Endodermal cell (in vitro differentiated cells): ENCODE measurements at regions not wholly inside any gene's neighbourhood (a gene's known extent, or its start where the extent isn't known, plus 50 kb on each side); places are given as distances from the start of the nearest gene placed in this dataset.

Source experiments
- DNase-seq: peaks from one replicate; pipeline ENCODE4 v3.0.0-alpha.2; 2017
- H3K27ac ChIP-seq: 2 replicates; pipeline ENCODE4 v1.5.1; 2013; ENCODE audit warnings: mild to moderate bottlenecking, low read depth, low read length, moderate library complexity
- H3K27me3 ChIP-seq: 2 replicates; pipeline ENCODE4 v1.6.1; 2013; ENCODE audit warnings: mild to moderate bottlenecking, low read length, moderate library complexity; ENCODE audit not compliant: insufficient read depth, control insufficient read depth, poor library complexity, severe bottlenecking
- H3K36me3 ChIP-seq: 2 replicates; pipeline ENCODE4 v1.7.0; 2013; ENCODE audit warnings: mild to moderate bottlenecking, low read length, moderate library complexity; ENCODE audit not compliant: control insufficient read depth, insufficient read depth
- H3K4me1 ChIP-seq: one replicate; pipeline ENCODE4 v1.7.0; 2013; ENCODE audit warnings: low read length; ENCODE audit not compliant: control insufficient read depth, insufficient read depth
- H3K4me3 ChIP-seq: 2 replicates; pipeline ENCODE4 v1.5.1; 2013; ENCODE audit warnings: mild to moderate bottlenecking, low read length, moderate library complexity
- H3K9ac ChIP-seq: 2 replicates; pipeline ENCODE4 v1.6.1; 2013; ENCODE audit warnings: mild to moderate bottlenecking, low read length, moderate library complexity; ENCODE audit not compliant: poor library complexity, severe bottlenecking; ENCODE audit errors: extremely low read depth
- H3K9me3 ChIP-seq: 2 replicates; pipeline ENCODE4 v1.6.1; 2013; ENCODE audit warnings: mild to moderate bottlenecking, low read length, moderate library complexity; ENCODE audit not compliant: control insufficient read depth
- H3K27ac Mint-ChIP-seq: 2 replicates; pipeline ENCODE4 v1.8.0; 2020; ENCODE audit warnings: mixed read lengths
- H3K27me3 Mint-ChIP-seq: 2 replicates; pipeline ENCODE4 v1.8.0; 2021; ENCODE audit warnings: mild to moderate bottlenecking, mixed read lengths; ENCODE audit not compliant: insufficient read depth
- H3K36me3 Mint-ChIP-seq: 2 replicates; pipeline ENCODE4 v1.8.0; 2020; ENCODE audit warnings: low read depth, mixed read lengths
- H3K4me1 Mint-ChIP-seq: 2 replicates; pipeline ENCODE4 v1.8.0; 2020; ENCODE audit warnings: mixed read lengths
- H3K4me3 Mint-ChIP-seq: 2 replicates; pipeline ENCODE4 v1.8.0; 2020; ENCODE audit warnings: mild to moderate bottlenecking, moderate library complexity, mixed read lengths
- H3K9me3 Mint-ChIP-seq: 2 replicates; pipeline ENCODE4 v1.8.0; 2020; ENCODE audit warnings: mild to moderate bottlenecking, mixed read lengths
- CTCF ChIP-seq: fragments of 200-600 bp; sonication (generic); conservative IDR thresholded peaks from 2 replicates; pipeline ENCODE4 v1.5.0; 2021; ENCODE audit warnings: antibody characterized with exemption, mild to moderate bottlenecking
- WGBS, 2 experiments: methylation state at CpG; one replicate each; pipeline versions ENCODE4 v1.1.5 to v1.1.7; 2013; ENCODE audit warnings: missing lambda C conversion rate in 2 of 2, mixed read lengths in 1 of 2; ENCODE audit not compliant: insufficient coverage in 1 of 2, insufficient read length in 1 of 2; 5-methylcytosine and 5-hydroxymethylcytosine counted together

GRCh38 chr2:226413498-226414130, 386.0 kb downstream of the IRS1 start:
- no peaks in the 10 kb centered on the region for H3K27me3 ChIP-seq
- Mint-ChIP-seq H3K4me1 (peaks cover 4% of the 10 kb centered on the region), H3K36me3 (no peaks in the 10 kb centered on the region), H3K4me3 (no peak overlapping the region), H3K27ac (no peak overlapping the region), H3K9me3 (no peaks in the 10 kb centered on the region), H3K27me3 (no peaks in the 10 kb centered on the region)
- WGBS, 2 experiments, result 93 to 100% methylated on average over 2 of the region's 2 CpGs
- H3K4me1 ChIP-seq, result no peaks in the 10 kb centered on the region
- no peaks in the 10 kb centered on the region for H3K9me3 ChIP-seq
- no peak for DNase-seq
- no peak overlapping the region for H3K4me3 ChIP-seq
- TF ChIP-seq CTCF, result no peak
- no peak overlapping the region for H3K27ac ChIP-seq
- no peaks in the 10 kb centered on the region for H3K36me3 ChIP-seq
- no peak overlapping the region for H3K9ac ChIP-seq

GRCh38 chr2:226411727-226412360, 387.8 kb downstream of the IRS1 start:
- no peak for TF ChIP-seq CTCF
- no peaks in the 10 kb centered on the region for H3K27me3 ChIP-seq
- no peaks in the 10 kb centered on the region for H3K36me3 ChIP-seq
- no peaks in the 10 kb centered on the region for H3K9me3 Mint-ChIP-seq
- H3K27ac ChIP-seq, result no peak overlapping the region
- H3K9ac ChIP-seq, result no peak overlapping the region
- no peaks in the 10 kb centered on the region for H3K9me3 ChIP-seq
- no peaks in the 10 kb centered on the region for H3K27me3 Mint-ChIP-seq
- no peak for DNase-seq
- no peak overlapping the region for H3K4me3 Mint-ChIP-seq
- no peak overlapping the region for H3K4me3 ChIP-seq
- H3K4me1 ChIP-seq, result no peaks in the 10 kb centered on the region
- no peaks in the 10 kb centered on the region for H3K36me3 Mint-ChIP-seq
- H3K27ac Mint-ChIP-seq, result no peak overlapping the region
- peaks cover 10% of the 10 kb centered on the region for H3K4me1 Mint-ChIP-seq
- WGBS, 2 experiments, result 93 to 96% methylated on average over 4 of the region's 4 CpGs

GRCh38 chr2:226411205-226411604, 388.4 kb downstream of the IRS1 start:
- no peak overlapping the region for H3K9ac ChIP-seq
- no peaks in the 10 kb centered on the region for H3K9me3 ChIP-seq
- no peak overlapping the region for H3K4me3 ChIP-seq
- H3K27ac ChIP-seq, result no peak overlapping the region
- H3K27me3 ChIP-seq, result no peaks in the 10 kb centered on the region
- Mint-ChIP-seq H3K27ac (no peak overlapping the region), H3K9me3 (no peaks in the 10 kb centered on the region), H3K36me3 (no peaks in the 10 kb centered on the region), H3K4me3 (no peak overlapping the region), H3K4me1 (peaks cover 10% of the 10 kb centered on the region), H3K27me3 (no peaks in the 10 kb centered on the region)
- WGBS, 2 experiments, result 96 to 100% methylated on average over 1 to 3 of the region's 3 CpGs
- DNase-seq, result no peak
- H3K36me3 ChIP-seq, result no peaks in the 10 kb centered on the region
- H3K4me1 ChIP-seq, result no peaks in the 10 kb centered on the region
- no peak for TF ChIP-seq CTCF
